Vagina (tissue), 2 donors: ENCODE measurements at regions not wholly inside any gene's neighbourhood (a gene's known extent, or its start where the extent isn't known, plus 50 kb on each side); places are given as distances from the start of the nearest gene placed in this dataset.

ENCODE experiments used
- CTCF ChIP-seq, 3 experiments: fragments of 450-650 bp in 2 of 3; fragments of 200-600 bp in 1 of 3; sonication (generic) in 1 of 3; IDR thresholded peaks; one replicate each; pipeline ENCODE4 v1.5.1; 2017 to 2019; ENCODE audit warnings: antibody characterized with exemption in 3 of 3, mild to moderate bottlenecking in 2 of 3, moderate library complexity in 2 of 3
- POLR2AphosphoS5 ChIP-seq, 2 donors: sonication (generic); formaldehyde crosslinking; IDR thresholded peaks; one replicate each; pipeline ENCODE4 v1.9.0; 2017; ENCODE audit warnings: antibody characterized with exemption in 2 of 2, mild to moderate bottlenecking in 2 of 2, low read depth in 1 of 2; ENCODE audit not compliant: insufficient read depth in 1 of 2

- TF ChIP-seq CTCF (IDR thresholded peaks at IDR 0.05): no peak
- no peak for TF ChIP-seq POLR2AphosphoS5 (IDR thresholded peaks at IDR 0.05; ENCODE audit: insufficient read depth in 1 of 2, low read depth in 1 of 2)
Measured at GRCh38 chr6:146878952-146879340, 280.2 kb downstream of the ADGB start.
